ENCODE measurements at regions not wholly inside any gene's neighbourhood (a gene's known extent, or its start where the extent isn't known, plus 50 kb on each side); places are given as distances from the start of the nearest gene placed in this dataset.
A peak's percentile ranks its signal among the peaks of the same experiment; 100 is the strongest.

DNA sequence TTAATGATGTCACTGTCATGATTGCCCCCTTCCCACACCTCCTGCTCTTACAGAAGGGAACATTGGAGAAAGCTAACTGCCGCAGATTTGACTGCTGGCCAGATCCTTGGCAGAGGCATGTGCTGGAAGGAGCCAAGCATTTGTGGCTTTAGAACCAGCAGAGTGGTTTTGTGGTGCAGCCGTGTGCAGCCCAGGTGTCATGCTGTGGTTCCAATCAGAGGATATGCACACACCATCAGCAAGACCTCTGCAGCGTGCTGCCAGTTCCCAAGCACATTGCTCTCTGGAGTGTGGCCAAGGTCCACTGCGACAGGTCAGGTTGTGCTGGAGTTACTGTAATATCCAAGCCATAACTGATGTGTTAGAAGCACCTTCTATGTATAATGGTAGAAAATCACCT lies 61.6 kb downstream of the OTOL1 start:
- H3K36me3 ChIP-seq, result no peaks in the 10 kb centered on the region
- no peak overlapping the region for H3K27ac ChIP-seq
- no peak overlapping the region for H3K4me3 ChIP-seq
- no peaks in the 10 kb centered on the region for H3K9me3 ChIP-seq
- 25 to 54% (median 33%) methylated on average over 4 of the region's 4 CpGs for WGBS, 5 donors
- intact Hi-C loops (cut with DNase I; ENCODE audit: low total_unique reads), result no loop called here
- no peak for DNase-seq
- peaks cover 0 to 4% (median 0%) of the 10 kb centered on the region in 4 donors for H3K4me1 ChIP-seq
- TF ChIP-seq POLR2A (IDR thresholded peaks at IDR 0.05) (no peak), POLR2AphosphoS5 (IDR thresholded peaks at IDR 0.05) (no peak), EP300 (IDR thresholded peaks at IDR 0.05) (no peak)
- TF ChIP-seq, protein P1, sequence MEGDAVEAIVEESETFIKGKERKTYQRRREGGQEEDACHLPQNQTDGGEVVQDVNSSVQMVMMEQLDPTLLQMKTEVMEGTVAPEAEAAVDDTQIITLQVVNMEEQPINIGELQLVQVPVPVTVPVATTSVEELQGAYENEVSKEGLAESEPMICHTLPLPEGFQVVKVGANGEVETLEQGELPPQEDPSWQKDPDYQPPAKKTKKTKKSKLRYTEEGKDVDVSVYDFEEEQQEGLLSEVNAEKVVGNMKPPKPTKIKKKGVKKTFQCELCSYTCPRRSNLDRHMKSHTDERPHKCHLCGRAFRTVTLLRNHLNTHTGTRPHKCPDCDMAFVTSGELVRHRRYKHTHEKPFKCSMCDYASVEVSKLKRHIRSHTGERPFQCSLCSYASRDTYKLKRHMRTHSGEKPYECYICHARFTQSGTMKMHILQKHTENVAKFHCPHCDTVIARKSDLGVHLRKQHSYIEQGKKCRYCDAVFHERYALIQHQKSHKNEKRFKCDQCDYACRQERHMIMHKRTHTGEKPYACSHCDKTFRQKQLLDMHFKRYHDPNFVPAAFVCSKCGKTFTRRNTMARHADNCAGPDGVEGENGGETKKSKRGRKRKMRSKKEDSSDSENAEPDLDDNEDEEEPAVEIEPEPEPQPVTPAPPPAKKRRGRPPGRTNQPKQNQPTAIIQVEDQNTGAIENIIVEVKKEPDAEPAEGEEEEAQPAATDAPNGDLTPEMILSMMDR (IDR thresholded peaks at IDR 0.05), result no peak
- H3K27me3 ChIP-seq, result no peaks in the 10 kb centered on the region

DNA sequence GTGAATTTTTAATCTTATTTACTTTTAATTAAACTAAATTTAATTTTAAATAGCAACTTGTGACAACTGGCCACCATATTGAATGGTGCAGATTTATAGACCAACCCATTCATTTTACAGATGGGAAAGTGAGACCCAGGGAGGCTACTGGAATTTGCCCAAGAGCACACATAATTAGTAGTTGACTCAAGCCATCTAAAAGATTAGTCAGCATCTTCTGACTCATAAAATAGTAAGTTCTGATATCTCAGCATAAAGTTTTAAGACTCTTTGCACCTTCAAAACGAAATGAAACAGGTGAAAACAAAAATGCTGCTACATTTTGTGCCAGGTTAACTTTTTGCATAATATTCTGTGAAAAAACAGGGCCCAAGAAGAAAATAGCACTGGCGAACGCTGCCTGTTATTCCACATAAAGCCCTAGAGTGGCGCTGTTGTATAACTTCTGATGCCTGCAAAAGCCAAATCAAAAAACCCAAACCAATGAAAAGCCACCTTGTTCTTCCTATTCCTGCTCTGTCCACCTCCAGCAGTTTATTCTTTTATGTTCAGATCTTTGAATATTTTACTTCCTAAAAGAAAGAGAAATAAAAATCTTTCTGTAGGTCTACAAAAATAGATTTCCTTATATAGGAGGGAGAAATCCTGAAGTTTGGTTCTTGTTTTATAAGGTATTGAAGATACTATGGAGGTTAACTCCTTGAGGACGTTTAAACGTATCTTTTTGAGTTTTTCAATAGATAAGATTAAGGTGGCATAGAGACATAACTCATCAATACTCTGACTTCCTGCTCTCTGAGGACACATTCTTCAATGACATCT lies 62.8 kb downstream of the OTOL1 start:
- peak in 1 of 2 donors; percentile 59 for DNase-seq
- Histone ChIP-seq H3K27me3 (no peaks in the 10 kb centered on the region), H3K36me3 (no peaks in the 10 kb centered on the region), H3K4me3 (no peak overlapping the region), H3K27ac (no peak overlapping the region), H3K9me3 (no peaks in the 10 kb centered on the region), H3K4me1 (peaks cover 0 to 4% (median 0%) of the 10 kb centered on the region in 4 donors)
- intact Hi-C loops (cut with DNase I; ENCODE audit: low total_unique reads), result no loop called here
- TF ChIP-seq, protein P1 (IDR thresholded peaks at IDR 0.05), result peak in 5 of 7 experiments; percentile 13 to 59 (median 54)
- no peak for TF ChIP-seq POLR2AphosphoS5 (IDR thresholded peaks at IDR 0.05)
- 6 to 25% (median 20%) methylated on average over 6 of the region's 6 CpGs for WGBS, 5 donors

DNA sequence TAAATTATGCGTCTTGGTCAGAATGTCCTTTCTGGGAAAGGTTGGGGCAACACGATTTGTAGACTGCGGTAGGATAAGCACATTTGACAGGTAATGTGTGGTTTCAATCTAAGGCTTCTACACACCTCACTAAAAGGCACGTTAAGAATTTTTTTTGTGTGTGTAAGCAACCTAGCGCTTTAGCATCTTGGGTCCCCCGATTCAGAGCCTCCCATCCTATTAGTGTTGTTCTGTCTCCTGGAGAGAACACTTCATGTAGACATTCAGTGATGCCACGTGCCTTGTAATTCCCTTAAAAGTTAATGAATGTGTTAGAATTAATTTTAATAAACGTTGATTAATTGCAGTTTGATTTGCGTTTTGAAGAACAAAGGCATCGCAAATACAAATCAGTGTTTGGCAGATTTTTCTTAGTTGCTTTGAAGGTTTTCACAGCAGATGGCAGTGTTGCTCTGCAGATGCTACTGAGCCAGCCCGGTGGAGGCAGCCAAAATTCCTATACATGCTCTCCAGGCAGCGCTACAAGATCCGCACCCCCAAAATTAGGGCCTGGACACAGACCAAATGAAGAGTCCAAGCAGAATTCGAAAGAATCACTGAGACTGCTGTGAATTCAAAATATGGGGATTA lies 63.5 kb downstream of the OTOL1 start:
- Histone ChIP-seq H3K36me3 (no peaks in the 10 kb centered on the region), H3K4me1 (peaks cover 0 to 4% (median 0%) of the 10 kb centered on the region in 4 donors), H3K27me3 (no peaks in the 10 kb centered on the region), H3K9me3 (no peaks in the 10 kb centered on the region), H3K27ac (no peak overlapping the region), H3K4me3 (no peak overlapping the region)
- 21 to 29% (median 24%) methylated on average over 14 of the region's 14 CpGs for WGBS, 5 donors
- TF ChIP-seq, protein P1 (IDR thresholded peaks at IDR 0.05), result peak in 2 of 7 experiments; percentile 30 to 36
- TF ChIP-seq POLR2AphosphoS5 (IDR thresholded peaks at IDR 0.05), result no peak
- peak; percentile 28 to 82 for DNase-seq
- intact Hi-C loops (cut with DNase I; ENCODE audit: low total_unique reads), result no loop called here

DNA sequence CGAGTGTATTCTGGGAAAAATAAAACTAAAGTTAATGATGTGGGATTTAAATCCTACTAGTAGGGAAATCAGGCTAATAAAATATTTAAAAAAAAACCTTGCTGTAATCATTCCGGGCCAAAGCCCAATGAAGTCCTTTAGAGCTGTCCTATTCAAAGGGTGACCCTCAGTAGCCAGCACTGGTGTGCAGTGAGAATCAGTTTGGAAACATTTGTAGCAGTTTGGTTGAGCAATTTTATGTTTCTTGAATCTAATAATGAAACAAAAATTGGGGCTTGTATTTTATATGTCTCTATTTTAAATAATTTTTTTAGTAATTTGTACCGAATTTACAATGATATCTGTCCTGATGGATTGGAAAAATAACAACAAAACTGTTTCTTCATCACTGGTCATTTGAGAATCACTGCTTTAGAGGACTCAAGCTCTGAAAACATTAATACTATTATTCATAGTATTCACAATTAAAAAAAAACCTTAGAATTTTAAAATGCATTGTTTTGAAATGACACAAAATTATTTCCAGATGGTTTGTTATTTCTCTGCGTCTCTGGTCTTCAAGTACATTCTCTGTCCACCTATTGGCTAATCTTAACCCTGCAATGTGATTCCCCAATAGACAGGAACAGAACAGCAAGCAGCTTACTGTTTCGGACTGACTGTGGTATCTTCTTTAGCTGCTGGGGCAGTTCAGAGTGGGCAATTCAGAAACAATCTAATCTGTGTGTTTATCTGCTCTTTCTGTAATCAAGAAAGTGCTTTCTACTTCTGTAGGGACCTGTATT lies 71.2 kb downstream of the OTOL1 start:
- Histone ChIP-seq H3K27ac (no peak overlapping the region), H3K9me3 (no peaks in the 10 kb centered on the region), H3K4me1 (no peaks in the 10 kb centered on the region), H3K27me3 (no peaks in the 10 kb centered on the region), H3K36me3 (no peaks in the 10 kb centered on the region), H3K4me3 (no peak overlapping the region)
- intact Hi-C loops (cut with DNase I; ENCODE audit: low total_unique reads), result no loop called here
- no peak for DNase-seq
- 52 to 66% (median 63%) methylated on average over 5 of the region's 5 CpGs for WGBS, 5 donors
- TF ChIP-seq EP300 (IDR thresholded peaks at IDR 0.05) (no peak), POLR2AphosphoS5 (IDR thresholded peaks at IDR 0.05) (no peak), POLR2A (IDR thresholded peaks at IDR 0.05) (no peak)
- TF ChIP-seq, protein P1 (IDR thresholded peaks at IDR 0.05), result no peak
